Adipose tissue (tissue), 3 donors: ENCODE measurements at regions not wholly inside any gene's neighbourhood (a gene's known extent, or its start where the extent isn't known, plus 50 kb on each side); places are given as distances from the start of the nearest gene placed in this dataset.

ENCODE experiments used
- H3K27ac ChIP-seq: one replicate; pipeline ENCODE4 v1.5.1; 2013; ENCODE audit warnings: low read depth, low read length
- WGBS, 3 donors: extraction: QIAGEN DNeasy Blood & Tissue Kit; methylation state at CpG; one replicate each; pipeline ENCODE4 v1.1.7; 2013; 5-methylcytosine and 5-hydroxymethylcytosine counted together
- donor health status: healthy with polysubstance abuse.
- donor health status: Bipolar disorder and iron deficiency.
- donor health status: healthy.

DNA sequence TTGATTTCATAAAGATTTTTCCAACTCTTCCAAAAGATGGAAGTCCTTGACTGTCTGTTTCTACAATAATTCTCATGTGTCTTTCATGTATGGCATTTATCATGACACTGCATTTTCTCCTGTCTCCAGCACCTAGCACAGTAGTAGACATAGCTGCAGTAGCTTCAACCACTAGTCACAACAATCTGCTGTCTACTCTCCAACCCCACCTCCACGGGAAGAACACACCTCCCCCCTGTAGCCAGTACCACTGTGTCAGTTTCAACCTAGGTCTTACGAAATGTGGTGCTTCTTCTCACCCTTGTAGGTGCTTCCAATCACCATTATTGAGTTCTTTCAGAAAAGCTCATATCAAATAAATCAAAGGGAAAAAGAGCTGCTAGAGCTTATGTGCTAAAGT lies 425.1 kb upstream of the ADAMTS5 start:
- 73 to 79% (median 74%) methylated on average over 2 of the region's 2 CpGs for WGBS, 3 donors
- H3K27ac ChIP-seq: no peak overlapping the region

DNA sequence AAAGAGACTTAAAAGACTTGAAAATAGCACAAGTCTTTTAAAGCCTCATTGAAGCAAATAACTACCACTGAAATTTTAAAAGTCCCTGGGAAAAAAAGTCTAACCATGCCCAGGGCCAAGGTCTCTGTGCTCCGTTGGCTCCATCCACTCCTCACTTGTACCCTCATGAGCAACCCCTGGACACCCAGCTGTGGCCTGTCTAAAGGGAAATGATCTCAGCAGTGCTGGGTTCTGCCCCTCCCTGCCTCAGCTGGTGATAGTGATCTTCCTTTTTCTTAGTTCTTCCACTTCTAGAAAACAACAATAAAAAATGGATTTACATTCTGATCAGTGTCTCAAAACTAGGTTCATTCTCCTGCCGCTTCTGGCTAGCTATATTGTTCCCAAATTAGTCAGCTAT lies 423.5 kb upstream of the ADAMTS5 start:
- no peak overlapping the region for H3K27ac ChIP-seq
- WGBS, 3 donors: 69 to 80% (median 76%) methylated on average over 2 of the region's 2 CpGs

DNA sequence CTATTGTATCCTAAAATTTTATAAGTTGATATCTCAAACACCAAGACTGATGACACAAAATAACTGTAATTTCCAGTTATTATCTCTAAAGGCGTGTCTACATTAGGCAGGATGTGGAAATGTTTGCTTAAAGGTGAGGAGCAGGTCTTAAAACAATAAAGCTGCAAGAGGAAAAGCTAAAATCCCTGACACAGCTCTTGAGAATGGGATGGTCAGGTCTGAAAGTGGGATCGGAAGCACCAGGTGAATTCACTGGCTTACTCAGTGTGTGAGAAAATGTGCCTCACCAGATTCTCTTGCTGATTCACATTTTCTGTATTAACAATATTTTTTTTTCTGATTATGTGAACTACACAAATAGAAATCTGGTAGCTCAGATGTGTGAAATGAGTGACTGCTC lies 421.9 kb upstream of the ADAMTS5 start:
- WGBS, 3 donors: 68 to 81% (median 76%) methylated on average over 2 of the region's 2 CpGs
- no peak overlapping the region for H3K27ac ChIP-seq

DNA sequence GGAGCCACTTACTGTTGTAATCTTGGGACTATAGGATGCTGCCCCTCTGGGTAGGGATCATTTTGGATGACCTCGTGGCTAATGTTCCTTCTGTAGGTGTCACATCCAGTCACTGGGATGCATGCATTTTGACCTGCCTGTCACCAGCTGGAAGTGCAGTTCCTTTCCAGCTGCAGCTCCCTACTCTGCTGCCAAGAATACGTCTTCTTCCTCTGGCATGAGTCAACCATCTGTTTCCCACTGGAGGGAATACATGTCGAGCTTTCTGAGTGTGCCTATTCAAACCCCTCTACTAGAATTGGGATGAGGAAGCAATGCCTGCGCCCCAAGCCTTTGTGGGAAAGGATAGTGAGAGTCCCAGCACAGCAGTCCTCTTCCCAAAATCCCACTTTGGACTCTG lies 415.5 kb upstream of the ADAMTS5 start:
- WGBS, 3 donors: 53 to 78% (median 58%) methylated on average over 4 of the region's 4 CpGs
- no peak overlapping the region for H3K27ac ChIP-seq

DNA sequence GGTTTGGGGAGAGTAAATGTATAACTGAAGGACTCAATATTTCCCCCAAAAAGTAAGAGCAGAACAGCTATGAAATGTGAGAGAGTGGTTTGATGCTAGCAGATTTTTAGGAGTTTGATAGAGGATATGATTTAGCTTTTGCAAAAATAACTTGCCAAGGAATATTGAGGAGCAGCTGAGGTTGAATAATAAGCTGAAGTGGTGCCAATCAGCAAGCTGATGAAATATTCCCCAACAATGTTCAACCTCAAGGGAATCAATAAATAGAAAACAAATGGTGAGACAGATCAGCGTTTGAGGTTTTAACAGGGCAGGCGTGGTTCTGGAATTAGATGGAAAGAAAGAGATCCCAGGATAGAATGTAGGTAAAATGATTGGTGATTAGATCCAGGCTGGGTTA lies 413.4 kb upstream of the ADAMTS5 start:
- 32 to 55% (median 41%) methylated on average over 2 of the region's 2 CpGs for WGBS, 3 donors
- H3K27ac ChIP-seq: no peak overlapping the region

DNA sequence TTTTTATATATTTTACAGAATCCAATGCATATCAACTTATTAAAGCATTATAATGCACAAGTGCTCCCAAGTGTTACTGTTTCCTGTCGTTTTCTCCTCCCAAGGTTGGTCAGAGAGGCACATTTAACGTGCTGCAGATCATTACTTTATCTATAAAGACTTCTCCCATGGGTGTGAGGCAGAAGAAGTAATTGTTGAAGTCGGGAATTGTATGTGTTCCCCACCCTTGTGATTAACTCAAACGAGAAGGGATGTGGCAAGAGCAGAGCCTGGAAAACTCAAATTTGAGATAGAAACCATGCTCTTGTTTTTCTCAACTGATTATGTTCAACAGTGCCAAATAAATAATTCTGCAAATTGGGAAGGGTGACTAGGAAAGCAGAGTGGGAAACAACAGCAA lies 412.5 kb upstream of the ADAMTS5 start:
- WGBS, 3 donors: 17 to 46% (median 31%) methylated on average over 4 of the region's 4 CpGs
- H3K27ac ChIP-seq: no peak overlapping the region

DNA sequence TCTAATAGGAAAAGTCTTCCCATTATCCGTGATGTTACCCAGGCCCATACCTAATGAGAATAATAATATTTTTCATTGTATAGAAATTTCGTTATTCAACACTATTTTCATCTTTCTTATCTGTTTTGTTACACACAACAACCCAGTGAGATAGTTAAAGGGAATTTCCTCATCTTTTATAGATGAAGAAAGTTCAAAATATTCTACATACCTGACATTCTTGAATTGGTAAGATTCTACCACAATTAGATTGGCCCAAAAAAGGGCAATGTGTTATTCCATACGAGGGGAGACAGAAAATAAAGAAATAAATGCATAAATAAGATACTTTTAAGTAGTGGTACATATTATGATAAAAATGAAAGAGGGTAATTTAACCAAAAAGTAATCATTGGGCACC lies 405.5 kb upstream of the ADAMTS5 start:
- no peak overlapping the region for H3K27ac ChIP-seq
- WGBS, 3 donors: 72 to 86% (median 80%) methylated on average over 3 of the region's 3 CpGs

DNA sequence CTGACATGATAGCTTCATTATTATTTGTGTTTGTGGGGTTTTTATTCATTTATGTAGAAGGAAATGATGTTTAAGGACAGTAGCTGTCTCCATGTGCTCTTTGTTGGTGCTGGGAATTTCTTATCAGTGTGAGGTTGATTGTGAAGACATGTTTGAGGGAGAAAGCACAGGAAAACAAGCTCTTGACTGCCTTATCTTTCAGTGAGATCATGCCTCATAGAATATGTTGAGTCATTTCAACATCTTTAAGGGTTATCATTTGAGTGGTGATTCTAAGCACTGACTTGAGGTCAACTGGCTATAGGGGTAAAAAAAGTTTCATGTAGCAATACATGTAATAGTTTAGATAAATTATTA lies 405.1 kb upstream of the ADAMTS5 start:
- H3K27ac ChIP-seq: no peak overlapping the region

DNA sequence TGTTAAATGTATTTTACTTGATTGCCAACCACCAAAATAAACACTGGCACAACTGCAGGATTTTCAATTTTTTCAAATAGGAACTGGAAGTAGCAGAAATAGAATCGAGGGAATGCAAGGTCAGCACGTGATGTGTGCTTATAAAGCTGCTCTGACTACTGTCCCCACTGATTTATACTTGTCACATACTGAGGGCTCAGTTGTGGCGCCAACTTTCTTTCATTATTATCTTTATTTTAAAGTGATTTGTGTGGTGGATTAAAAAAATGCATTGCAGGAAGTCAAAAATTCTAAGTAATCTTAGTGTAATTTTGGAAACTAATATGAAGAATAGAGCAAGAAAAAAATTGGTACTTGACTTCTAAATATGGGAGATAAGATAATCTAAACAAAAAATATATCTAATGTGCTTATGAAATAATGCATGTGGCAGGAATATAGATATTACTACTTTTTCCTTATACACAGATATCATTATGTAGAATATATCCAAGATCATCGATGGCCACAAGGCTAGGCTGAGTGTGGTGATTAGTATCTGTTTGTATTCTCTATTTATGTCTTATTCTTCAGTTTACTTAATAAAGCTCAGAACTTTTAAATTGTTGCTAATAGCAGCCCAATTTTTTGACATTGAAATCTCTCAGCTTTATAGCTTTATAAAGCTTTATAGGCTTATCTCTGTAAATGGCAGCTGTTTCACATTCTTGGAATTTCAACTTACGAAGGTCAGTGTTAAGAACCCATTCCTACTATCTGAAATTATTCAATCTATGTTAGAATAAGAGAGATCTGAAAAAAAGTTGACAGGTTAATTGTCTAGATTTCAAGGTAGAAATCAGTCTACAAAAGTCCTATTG lies 404.5 kb upstream of the ADAMTS5 start:
- H3K27ac ChIP-seq: no peak overlapping the region
- WGBS, 3 donors: 41 to 50% (median 45%) methylated on average over 5 of the region's 5 CpGs

DNA sequence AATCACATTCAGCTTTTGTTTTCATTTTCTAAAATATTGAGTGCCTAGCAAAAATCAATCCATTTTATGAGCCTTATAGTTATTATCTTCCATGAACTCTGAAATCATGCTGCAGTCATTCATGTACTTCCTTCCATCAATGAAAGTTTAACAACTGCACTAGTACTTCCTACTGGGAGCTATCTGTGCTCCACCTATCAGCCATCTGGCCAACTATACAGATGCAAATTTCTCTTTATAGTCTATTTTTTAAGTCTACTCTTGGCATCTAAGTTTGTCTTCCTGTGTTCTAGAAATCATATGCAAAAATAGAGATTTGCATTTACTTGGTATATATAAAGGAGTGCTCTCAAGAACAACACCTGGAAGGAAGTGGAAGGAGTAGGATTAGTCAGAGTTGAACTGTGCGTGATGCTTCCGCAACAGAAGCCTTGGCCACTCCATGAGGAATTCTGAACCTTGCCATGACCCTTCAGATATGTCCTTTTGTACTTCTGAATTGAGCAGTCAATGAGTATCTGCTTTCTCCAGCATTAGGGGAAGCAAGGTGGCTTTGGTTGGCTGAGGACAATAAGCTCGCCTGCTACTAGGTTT lies 403.2 kb upstream of the ADAMTS5 start:
- 76 to 91% (median 80%) methylated on average over 3 of the region's 3 CpGs for WGBS, 3 donors
- no peak overlapping the region for H3K27ac ChIP-seq

DNA sequence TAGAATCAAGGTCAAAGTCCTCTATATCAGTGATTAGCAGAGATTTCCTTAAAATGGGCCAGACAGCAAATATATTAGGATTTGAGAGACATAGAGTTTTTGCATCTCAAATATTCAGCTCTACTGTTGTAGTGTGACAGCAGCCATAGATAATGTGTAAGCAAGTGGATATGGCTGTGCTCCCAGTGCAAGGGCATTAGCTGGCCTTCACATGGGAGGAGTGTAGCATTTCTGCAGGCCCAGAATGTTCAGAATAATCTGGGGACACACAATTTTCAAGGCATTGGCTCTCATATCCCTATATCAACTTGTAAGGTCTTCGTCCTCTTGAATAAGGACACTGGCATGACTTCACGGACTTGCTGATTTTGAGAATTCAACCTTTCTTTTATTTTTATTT lies 402.3 kb upstream of the ADAMTS5 start:
- 92 to 96% (median 95%) methylated on average over 2 of the region's 2 CpGs for WGBS, 3 donors
- no peak overlapping the region for H3K27ac ChIP-seq

DNA sequence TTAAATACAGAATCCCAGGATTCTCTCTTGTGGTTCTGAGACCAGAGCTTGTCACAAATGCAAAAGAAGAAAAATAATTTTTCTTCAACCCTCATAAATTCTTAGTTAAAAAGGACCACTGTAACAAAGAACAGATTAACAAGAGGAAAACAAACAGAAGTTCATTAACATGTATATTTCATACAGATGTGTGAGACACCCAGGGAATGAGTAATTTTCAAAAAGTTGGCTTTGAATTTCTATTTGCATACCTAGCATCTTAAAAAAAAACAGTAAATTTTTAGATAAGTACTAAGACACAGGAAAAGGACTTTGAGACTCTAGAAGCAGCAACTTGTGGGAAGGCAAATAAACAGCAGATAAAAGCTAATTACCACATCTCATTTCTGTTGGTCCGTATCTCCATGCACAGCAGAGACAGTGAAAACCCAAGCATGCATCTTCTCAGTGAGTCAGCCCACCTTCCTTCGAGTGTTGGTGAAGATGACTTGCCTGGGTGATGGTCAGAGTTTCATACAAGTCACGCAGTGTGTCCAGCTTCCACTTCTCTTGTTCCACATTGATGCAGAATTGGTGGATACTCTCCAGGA lies 399.9 kb upstream of the ADAMTS5 start:
- WGBS, 3 donors: 81 to 91% (median 88%) methylated on average over 3 of the region's 3 CpGs
- no peak overlapping the region for H3K27ac ChIP-seq

DNA sequence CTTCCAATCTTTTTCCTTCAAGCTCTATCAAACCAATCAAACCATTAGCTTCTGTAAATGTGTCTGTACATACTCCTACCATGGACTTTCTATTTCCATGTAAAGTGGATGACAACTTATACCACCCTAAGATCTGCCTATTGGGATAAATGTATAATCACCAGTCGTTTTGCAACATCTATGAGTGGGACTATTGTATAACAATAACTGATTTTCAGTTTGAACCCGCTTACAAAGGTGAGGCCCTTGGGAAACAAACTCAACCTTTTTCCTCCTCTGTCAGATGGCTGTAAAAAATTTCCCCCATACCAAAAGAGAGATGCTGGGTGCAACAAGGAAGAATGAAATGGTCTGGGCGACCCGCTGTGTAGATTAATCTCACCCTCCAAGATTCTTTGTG lies 399.1 kb upstream of the ADAMTS5 start:
- no peak overlapping the region for H3K27ac ChIP-seq
- WGBS, 3 donors: 87 to 95% (median 90%) methylated on average over 4 of the region's 4 CpGs

DNA sequence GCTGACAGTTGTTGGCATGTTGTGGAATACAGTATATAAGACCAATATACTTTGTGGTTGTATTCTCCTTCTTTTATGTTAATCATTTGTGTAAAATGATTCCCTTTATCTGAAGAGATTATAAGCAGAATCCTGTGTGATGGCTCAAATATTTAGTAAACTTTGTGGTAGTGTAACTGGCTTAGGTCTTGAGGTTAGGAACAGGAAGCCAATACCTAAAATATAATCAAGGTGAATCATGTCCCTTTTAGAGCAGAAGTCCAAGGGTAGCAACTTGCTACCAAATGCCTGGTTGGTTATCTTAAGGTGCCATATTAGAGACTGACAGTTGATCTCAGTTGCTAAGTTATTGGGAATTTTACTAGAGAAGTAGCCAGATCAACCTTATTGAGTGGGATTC lies 398.5 kb upstream of the ADAMTS5 start:
- no peak overlapping the region for H3K27ac ChIP-seq

DNA sequence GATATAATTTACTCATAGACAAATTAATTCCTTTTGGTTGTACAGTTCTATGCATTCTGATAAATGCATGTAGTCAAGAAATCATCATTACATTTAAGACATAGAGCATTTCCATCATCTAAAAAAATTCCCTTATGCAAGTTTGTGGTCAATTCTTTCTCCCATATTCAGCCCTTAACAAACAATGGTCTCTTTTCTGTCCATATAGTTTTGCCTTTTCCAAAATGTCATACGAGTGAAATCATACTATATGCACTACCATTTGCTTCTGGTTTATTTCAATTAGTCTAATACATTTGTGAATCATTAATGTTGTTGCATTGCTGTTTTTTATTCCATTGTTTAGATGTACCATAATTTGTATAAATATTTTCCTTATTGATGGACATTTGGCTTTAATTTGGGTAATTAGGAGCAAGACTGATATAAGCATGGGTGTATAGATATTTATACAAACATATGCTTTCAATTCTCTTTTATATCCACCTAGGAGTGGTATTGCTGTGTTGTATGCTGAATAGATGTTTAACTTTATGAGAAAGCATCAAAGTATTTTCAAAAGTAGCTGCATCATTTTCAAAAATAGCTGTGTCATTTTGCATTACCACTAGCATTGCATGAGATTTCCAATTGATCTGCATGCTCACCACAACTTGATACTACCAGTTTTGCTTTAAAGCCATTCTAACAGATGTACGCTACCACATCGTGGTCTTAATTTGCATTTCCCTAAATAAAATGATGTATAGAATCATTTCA lies 397.0 kb upstream of the ADAMTS5 start:
- 92 to 96% (median 94%) methylated on average over 3 of the region's 3 CpGs for WGBS, 3 donors
- H3K27ac ChIP-seq: no peak overlapping the region

DNA sequence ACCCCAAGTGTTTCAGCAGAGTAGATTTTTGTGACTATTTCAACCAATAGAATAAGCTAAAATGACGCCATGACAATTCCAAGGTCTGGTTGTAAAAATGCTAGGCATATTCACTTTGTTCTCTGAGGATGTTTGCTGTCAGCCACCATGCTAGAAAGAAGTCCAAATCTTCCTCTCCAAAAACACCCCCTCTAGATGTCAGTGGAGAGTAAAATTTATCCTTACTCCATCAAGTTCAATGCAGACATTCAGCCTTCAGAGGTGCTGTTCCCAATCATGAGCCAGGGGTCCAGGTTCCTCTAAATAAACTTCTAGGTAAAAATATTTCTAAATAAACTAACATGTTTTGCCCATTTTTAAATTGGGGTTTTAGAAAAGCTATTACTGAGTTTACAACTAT lies 395.4 kb upstream of the ADAMTS5 start:
- 89 to 98% (median 91%) methylated on average over 1 of the region's 1 CpG for WGBS, 3 donors
- H3K27ac ChIP-seq: no peak overlapping the region

DNA sequence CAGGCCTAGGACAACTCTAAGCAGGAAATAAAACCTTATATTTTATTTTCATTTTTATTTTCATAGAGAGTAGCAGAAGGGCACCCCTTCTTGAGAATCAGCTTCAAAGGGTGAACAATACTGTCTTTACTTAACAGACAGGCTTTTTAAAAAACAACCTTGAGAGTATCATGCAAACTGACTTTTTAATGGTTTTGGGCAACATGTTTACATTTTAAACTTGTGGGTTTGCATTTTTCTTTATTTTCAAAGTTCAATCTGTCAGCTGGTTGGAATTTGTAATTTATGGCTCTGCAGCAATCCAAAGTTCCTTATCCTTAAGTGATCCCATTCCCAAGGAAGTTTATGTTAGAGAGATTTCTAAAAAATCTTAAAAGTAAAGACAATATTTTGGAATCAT lies 392.3 kb upstream of the ADAMTS5 start:
- no peak overlapping the region for H3K27ac ChIP-seq

DNA sequence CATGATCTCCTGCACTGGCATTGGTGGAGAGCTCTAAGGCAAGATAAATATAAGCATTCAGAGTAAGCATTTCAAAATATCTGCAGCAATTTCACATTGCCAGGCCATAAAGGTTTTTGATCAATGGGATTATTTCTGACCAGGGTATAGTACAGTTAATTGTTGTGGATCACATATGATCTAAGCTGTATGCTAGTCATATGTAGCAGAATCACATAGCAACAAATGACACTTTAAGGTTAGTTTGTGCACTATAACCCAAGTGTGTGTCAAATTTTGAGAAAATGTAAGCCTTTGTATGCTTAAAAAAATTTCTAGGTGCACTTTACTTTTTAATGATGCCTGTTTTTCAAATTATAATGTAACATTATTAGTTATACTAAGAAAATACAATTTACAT lies 386.0 kb upstream of the ADAMTS5 start:
- H3K27ac ChIP-seq: no peak overlapping the region

DNA sequence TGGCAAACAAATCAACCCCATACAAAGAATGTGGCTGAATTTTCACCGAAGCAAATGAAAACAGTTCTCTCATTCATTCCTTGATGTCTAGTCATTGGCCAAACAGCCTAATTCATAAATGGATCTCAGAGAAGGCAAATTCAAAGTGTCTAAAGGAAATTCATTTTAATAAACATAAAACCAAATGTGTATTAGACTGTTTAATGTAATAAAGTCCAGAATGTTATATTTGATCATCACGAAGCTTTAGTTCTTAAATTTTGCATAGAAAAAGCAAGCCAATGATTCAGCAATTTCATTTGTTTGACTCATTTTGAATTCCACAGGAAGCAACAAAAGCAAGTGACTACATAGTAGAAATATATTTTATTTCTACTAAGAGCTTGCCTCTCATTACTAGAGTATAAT lies 379.2 kb upstream of the ADAMTS5 start:
- 80 to 91% (median 90%) methylated on average over 2 of the region's 2 CpGs for WGBS, 3 donors
- no peak overlapping the region for H3K27ac ChIP-seq

DNA sequence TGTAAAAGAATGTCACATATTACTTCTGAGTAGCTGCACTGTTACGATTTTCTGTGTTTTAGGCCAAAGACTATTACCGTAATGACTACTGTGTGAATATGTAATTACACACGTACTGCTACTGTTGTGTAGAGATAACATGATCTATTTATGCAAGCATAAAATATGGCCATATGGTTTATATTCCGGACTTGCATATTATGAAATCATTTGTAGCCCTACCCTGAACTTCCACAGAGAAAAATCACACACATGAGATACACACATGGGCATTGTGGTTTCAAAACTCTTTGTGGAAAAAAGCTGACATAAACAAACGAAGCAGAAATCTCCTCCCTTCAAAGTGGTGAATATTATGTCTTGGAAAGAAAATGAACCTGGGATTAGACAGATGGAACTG lies 373.0 kb upstream of the ADAMTS5 start:
- no peak overlapping the region for H3K27ac ChIP-seq
- WGBS, 3 donors: 66 to 74% (median 73%) methylated on average over 5 of the region's 5 CpGs
